Ishikawa (cell line): ENCODE measurements at regions not wholly inside any gene's neighbourhood (a gene's known extent, or its start where the extent isn't known, plus 50 kb on each side); places are given as distances from the start of the nearest gene placed in this dataset.

Experiments used
- CEBPB ChIP-seq: IDR thresholded peaks from 2 replicates; pipeline ENCODE4 v1.6.1; 2012
- CREB1 ChIP-seq: IDR thresholded peaks from 2 replicates; pipeline ENCODE4 v1.6.1; 2012; ENCODE audit warnings: low read depth
- EGR1 ChIP-seq: IDR thresholded peaks from 2 replicates; pipeline ENCODE4 v1.6.1; 2012
- EP300 ChIP-seq: IDR thresholded peaks from 2 replicates; pipeline ENCODE4 v1.6.1; 2012; ENCODE audit warnings: borderline replicate concordance
- FOXM1 ChIP-seq: IDR thresholded peaks from 2 replicates; pipeline ENCODE4 v1.6.1; 2012; ENCODE audit warnings: low read depth, borderline replicate concordance
- MAX ChIP-seq: IDR thresholded peaks from 2 replicates; pipeline ENCODE4 v1.6.1; 2012
- NFIC ChIP-seq: IDR thresholded peaks from 2 replicates; pipeline ENCODE4 v1.6.1; 2012
- RAD21 ChIP-seq: IDR thresholded peaks from 2 replicates; pipeline ENCODE4 v1.6.1; 2012; ENCODE audit warnings: low read depth
- REST ChIP-seq: IDR thresholded peaks from 2 replicates; pipeline ENCODE4 v1.6.1; 2012; ENCODE audit warnings: low read depth, mild to moderate bottlenecking
- TCF12 ChIP-seq: IDR thresholded peaks from 2 replicates; pipeline ENCODE4 v1.6.1; 2012; ENCODE audit warnings: low read depth
- TEAD4 ChIP-seq: IDR thresholded peaks from 2 replicates; pipeline ENCODE4 v1.6.1; 2012
- USF1 ChIP-seq: IDR thresholded peaks from 2 replicates; pipeline ENCODE4 v1.6.1; 2012
- YY1 ChIP-seq: IDR thresholded peaks from 2 replicates; pipeline ENCODE4 v1.6.1; 2012; ENCODE audit warnings: low read depth
- ZBTB7A ChIP-seq: IDR thresholded peaks from 2 replicates; pipeline ENCODE4 v1.6.1; 2012; ENCODE audit warnings: low read depth

GRCh38 chr1:233452724-233453123 lies 125.2 kb downstream of the MAP3K21 start:
- TF ChIP-seq YY1 (no peak), FOXM1 (no peak), EP300 (no peak), NFIC (no peak), RAD21 (no peak), MAX (no peak), CEBPB (no peak), REST (no peak), EGR1 (no peak), ZBTB7A (no peak)

- TF ChIP-seq CREB1 (no peak), RAD21 (no peak), EP300 (no peak), TEAD4 (no peak), CEBPB (no peak), FOXM1 (no peak), NFIC (no peak), ZBTB7A (no peak), TCF12 (no peak)
These were observed 126.1 kb downstream of the MAP3K21 start for GRCh38 chr1:233453433-233454200.

- TF ChIP-seq MAX, result no peak
- TF ChIP-seq REST, result no peak
- no peak for TF ChIP-seq TCF12
These were observed 132.0 kb downstream of the MAP3K21 start for GRCh38 chr1:233459470-233459945.

GRCh38 chr1:233459968-233460367 lies 132.4 kb downstream of the MAP3K21 start:
- TF ChIP-seq NFIC (no peak), TEAD4 (peak; percentile 40; the same call in 1 of the 2 replicates)

GRCh38 chr1:233460692-233461091 lies 133.2 kb downstream of the MAP3K21 start:
- TF ChIP-seq ZBTB7A (no peak), TEAD4 (no peak), CREB1 (no peak), NFIC (no peak), YY1 (no peak), RAD21 (no peak), FOXM1 (no peak), REST (no peak), USF1 (no peak), EP300 (no peak), EGR1 (no peak)

- TF ChIP-seq CEBPB, result no peak
These were observed 134.3 kb downstream of the MAP3K21 start for GRCh38 chr1:233461847-233462246.
